Ovary (tissue), 3 donors: ENCODE measurements at regions not wholly inside any gene's neighbourhood (a gene's known extent, or its start where the extent isn't known, plus 50 kb on each side); places are given as distances from the start of the nearest gene placed in this dataset.

Source experiments
- CTCF ChIP-seq, 3 donors: fragments of 450-650 bp in 2 of 3; fragments of 200-600 bp in 1 of 3; IDR thresholded peaks; one replicate each; pipeline versions ENCODE4 v1.5.1 to v1.8.0; 2016 to 2022; ENCODE audit warnings: antibody characterized with exemption in 3 of 3, mild to moderate bottlenecking in 1 of 3
- EP300 ChIP-seq: sonication (generic); formaldehyde crosslinking; IDR thresholded peaks from one replicate; pipeline ENCODE4 v1.6.1; 2017; ENCODE audit warnings: antibody characterized with exemption
- POLR2A ChIP-seq: fragments of 450-650 bp; IDR thresholded peaks from one replicate; pipeline ENCODE4 v1.6.1; 2017; ENCODE audit warnings: antibody characterized with exemption, mild to moderate bottlenecking, moderate library complexity
- donor health status: DM: no; HTN: no; CAD: no.

DNA sequence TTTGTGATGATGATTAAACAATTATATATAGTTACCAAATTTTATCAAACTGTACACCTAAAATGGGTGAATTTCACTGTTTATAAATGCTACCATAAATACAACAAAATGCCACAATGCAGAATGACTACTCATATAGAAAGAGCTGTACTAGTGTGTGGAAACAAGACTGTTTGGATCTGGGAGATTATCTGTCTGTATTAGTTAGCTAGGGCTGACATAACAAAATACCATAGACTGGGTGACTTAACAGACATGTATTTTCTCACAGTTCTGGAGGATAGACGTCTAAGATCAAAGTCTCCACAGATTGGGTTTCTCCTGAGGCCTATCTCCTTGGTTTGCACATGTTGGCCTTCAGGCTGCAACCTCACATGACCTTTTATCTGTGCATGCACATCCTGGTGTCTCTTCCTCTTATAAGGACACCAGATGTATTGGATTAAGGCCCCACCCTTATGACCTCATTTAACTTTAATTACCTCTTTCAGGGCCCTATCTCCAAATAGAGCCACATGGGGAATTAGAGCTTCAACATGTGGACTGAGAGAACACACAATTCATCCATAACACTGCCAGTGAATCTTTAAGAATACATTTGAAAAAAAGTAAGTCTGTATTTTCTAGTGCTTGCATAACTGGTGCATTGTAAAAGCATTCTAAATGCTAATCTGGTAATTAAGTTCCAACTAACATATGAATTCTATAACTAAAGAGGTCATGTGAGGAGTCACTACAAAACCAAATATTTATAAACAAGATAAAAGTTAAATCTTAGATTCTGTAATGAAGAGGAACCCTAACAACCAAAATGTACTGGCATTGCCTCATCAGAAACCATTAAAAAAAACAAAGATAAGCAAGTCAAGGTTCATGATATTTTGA is 699.6 kb downstream of the NYAP2 start:
- TF ChIP-seq POLR2A (no peak), EP300 (no peak), CTCF (IDR thresholded peaks at IDR 0.05) (no peak)
